HepG2 (cell line): ENCODE measurements at regions not wholly inside any gene's neighbourhood (a gene's known extent, or its start where the extent isn't known, plus 50 kb on each side); places are given as distances from the start of the nearest gene placed in this dataset.

Source experiments
- ATAC-seq: fragments of 200-7000 bp; cut with Tn5 transposase; 3 replicates; pipeline ENCODE4 v1.9.1; 2020; ENCODE audit warnings: mild to moderate bottlenecking, moderate library complexity
- BruUV-seq: library from RNA; stranded (reverse); fragments of 400-500 nt; replicated peaks from 2 replicates; lab custom pipeline; 2021; lab: Mats Ljungman, UMichigan
- CTCF ChIA-PET: fragments of 300-600 bp; formaldehyde crosslinking; extraction: SDS; loops from one replicate; lab custom pipeline; 2021; ENCODE audit warnings: low total read pairs, inconsistent platforms, low intra/inter-chr PET ratio; lab: Yijun Ruan, JAX
- POLR2A ChIA-PET: fragments of 350-600 bp; sonication (Branson Sonifier 250); formaldehyde crosslinking; loops from one replicate; lab custom pipeline; 2020; ENCODE audit warnings: antibody characterized with exemption, inconsistent platforms; lab: Yijun Ruan, JAX
- DNase-seq: peaks from one replicate; pipeline ENCODE4 v3.0.0-alpha.2; 2015; ENCODE audit warnings: low spot score
- FAIRE-seq: peaks from 3 replicates; lab custom pipeline; 2011; peaks lifted over from hg19 to GRCh38; lab: Jason Lieb, UNC
- H2AFZ ChIP-seq: one replicate; pipeline ENCODE4 v1.6.1; 2011; ENCODE audit warnings: low read length, inconsistent platforms
- H3K27ac ChIP-seq: fragments of 300-600 bp; 3 replicates; pipeline ENCODE4 v1.8.0; 2011; ENCODE audit warnings: mixed run types, mild to moderate bottlenecking, mixed read lengths, low read length, inconsistent platforms; ENCODE audit not compliant: insufficient read depth; ENCODE audit errors: extremely low read length
- H3K27me3 ChIP-seq, 2 experiments: fragments of 200-600 bp in 1 of 2; 2 replicates in 1 of 2; 3 replicates in 1 of 2; pipeline versions ENCODE4 v1.6.0 to v1.8.0; 2011; ENCODE audit warnings: low read length in 2 of 2, mild to moderate bottlenecking in 2 of 2, moderate library complexity in 2 of 2, inconsistent platforms in 1 of 2; ENCODE audit not compliant: insufficient read depth in 2 of 2, control insufficient read depth in 1 of 2
- H3K36me3 ChIP-seq, 2 experiments: fragments of 200-600 bp in 1 of 2; replicated peaks in 1 of 2; 2 replicates in 1 of 2; 3 replicates in 1 of 2; pipeline versions ENCODE4 v1.5.1 to v1.8.0; 2011; ENCODE audit warnings: low read length in 2 of 2, inconsistent platforms in 1 of 2; ENCODE audit not compliant: insufficient read depth in 2 of 2, control insufficient read depth in 1 of 2
- H3K4me1 ChIP-seq: 2 replicates; pipeline ENCODE4 v1.5.1; 2012; ENCODE audit warnings: low read length, inconsistent platforms; ENCODE audit not compliant: insufficient read depth
- H3K4me2 ChIP-seq: 2 replicates; pipeline ENCODE4 v1.6.0; 2011; ENCODE audit warnings: low read depth, low read length, inconsistent platforms
- H3K4me3 ChIP-seq, 3 experiments: fragments of 200-600 bp in 1 of 3; sonication (generic), shearing (Covaris generic) in 1 of 3; replicated peaks in 1 of 3; 2 replicates each; pipeline ENCODE4 v1.5.1; 2011 to 2016; ENCODE audit warnings: low read length in 3 of 3, inconsistent platforms in 2 of 3, low read depth in 2 of 3, mild to moderate bottlenecking in 2 of 3, control low read depth in 1 of 3, mixed read lengths in 1 of 3; ENCODE audit not compliant: insufficient read depth in 1 of 3
- H3K79me2 ChIP-seq: one replicate; pipeline ENCODE4 v1.6.1; 2011; ENCODE audit warnings: low read length, inconsistent platforms; ENCODE audit not compliant: insufficient read depth
- H3K9ac ChIP-seq: 2 replicates; pipeline ENCODE4 v1.6.0; 2011; ENCODE audit warnings: mild to moderate bottlenecking, low read depth, low read length, inconsistent platforms; ENCODE audit not compliant: insufficient read depth
- H3K9me3 ChIP-seq: 2 replicates; pipeline ENCODE4 v1.5.1; 2012; ENCODE audit warnings: mild to moderate bottlenecking, low read length
- H4K20me1 ChIP-seq: 2 replicates; pipeline ENCODE4 v1.6.0; 2011; ENCODE audit warnings: inconsistent platforms, mild to moderate bottlenecking, low read length, moderate library complexity; ENCODE audit not compliant: insufficient read depth
- CHD2 ChIP-seq: IDR thresholded peaks from 2 replicates; pipeline ENCODE4 v1.6.1; 2011; ENCODE audit warnings: low read depth, low read length, improper control_type of control experiment
- HNRNPUL1 ChIP-seq: fragments of 200-400 bp; formaldehyde crosslinking; IDR thresholded peaks from 2 replicates; pipeline ENCODE4 v1.6.1; 2017; ENCODE audit warnings: low read depth, mild to moderate bottlenecking, low read length, moderate library complexity
- KDM5A ChIP-seq: fragments of 200-600 bp; sonication (generic); IDR thresholded peaks from 2 replicates; pipeline ENCODE4 v1.7.0; 2018; ENCODE audit warnings: antibody characterized with exemption, mild to moderate bottlenecking, low read length, borderline replicate concordance
- NBN ChIP-seq: fragments of 450-650 bp; conservative IDR thresholded peaks from 2 replicates; pipeline ENCODE4 v1.6.1; 2017
- PAX8 ChIP-seq: sonication (generic); formaldehyde crosslinking; IDR thresholded peaks from 2 replicates; pipeline ENCODE4 v1.8.0; 2022; ENCODE audit warnings: mild to moderate bottlenecking, missing genetic modification reagents, borderline replicate concordance
- SMAD3 ChIP-seq: sonication (generic); formaldehyde crosslinking; IDR thresholded peaks from 2 replicates; pipeline ENCODE4 v1.4.0; 2020; ENCODE audit warnings: missing genetic modification reagents
- TAF15 ChIP-seq: fragments of 200-400 bp; formaldehyde crosslinking; IDR thresholded peaks from one replicate; pipeline ENCODE4 v1.6.1; 2018; ENCODE audit warnings: mild to moderate bottlenecking, low read depth, low read length; ENCODE audit not compliant: poor library complexity, severe bottlenecking
- TFAP4 ChIP-seq: sonication (generic); IDR thresholded peaks from 2 replicates; pipeline ENCODE4 v1.6.1; 2016; ENCODE audit warnings: low read depth, borderline replicate concordance
- TMF1 ChIP-seq: sonication (generic); formaldehyde crosslinking; IDR thresholded peaks from 2 replicates; pipeline ENCODE4 v1.8.1; 2022; ENCODE audit warnings: low read depth, missing genetic modification reagents
- USF2 ChIP-seq, 2 experiments: sonication (generic) in 1 of 2; formaldehyde crosslinking in 1 of 2; IDR thresholded peaks; 2 replicates each; pipeline versions ENCODE4 v1.5.1 to v1.6.1; 2011 to 2020; ENCODE audit warnings: borderline replicate concordance in 1 of 2, low read depth in 1 of 2, low read length in 1 of 2, mild to moderate bottlenecking in 1 of 2, missing genetic modification reagents in 1 of 2, moderate library complexity in 1 of 2
- ZBTB10 ChIP-seq: sonication (generic); formaldehyde crosslinking; IDR thresholded peaks from 2 replicates; pipeline ENCODE4 v1.4.0; 2020; ENCODE audit warnings: missing genetic modification reagents, borderline replicate concordance
- ZFY ChIP-seq: sonication (generic); formaldehyde crosslinking; IDR thresholded peaks from 2 replicates; pipeline ENCODE4 v1.4.0; 2020; ENCODE audit warnings: missing genetic modification reagents
- ZNF44 ChIP-seq: sonication (generic); formaldehyde crosslinking; IDR thresholded peaks from 2 replicates; pipeline ENCODE4 v1.5.1; 2020; ENCODE audit warnings: mild to moderate bottlenecking, missing genetic modification reagents
- ZNF446 ChIP-seq: sonication (generic); formaldehyde crosslinking; IDR thresholded peaks from 2 replicates; pipeline ENCODE4 v1.5.0; 2020; ENCODE audit warnings: mild to moderate bottlenecking, missing genetic modification reagents
- ZNF496 ChIP-seq: sonication (generic); formaldehyde crosslinking; IDR thresholded peaks from 2 replicates; pipeline ENCODE4 v1.8.1; 2023; ENCODE audit warnings: mild to moderate bottlenecking, moderate library complexity, missing genetic modification reagents; ENCODE audit not compliant: insufficient replicate concordance
- ZNF761 ChIP-seq: sonication (generic); formaldehyde crosslinking; conservative IDR thresholded peaks from 2 replicates; pipeline ENCODE4 v1.4.0; 2020; ENCODE audit warnings: mild to moderate bottlenecking, missing genetic modification reagents
- ZUFSP ChIP-seq: sonication (generic); formaldehyde crosslinking; IDR thresholded peaks from 2 replicates; pipeline ENCODE4 v1.9.0; 2021; ENCODE audit warnings: missing genetic modification reagents, mild to moderate bottlenecking, borderline replicate concordance
- WGBS: methylation state at CpG from one replicate; pipeline ENCODE4 v1.1.6; 2017; ENCODE audit warnings: low lambda C conversion rate; 5-methylcytosine and 5-hydroxymethylcytosine counted together
- in situ Hi-C: cut with HindIII; loops from 2 replicates; pipeline ENCODE4 v1.10.0; 2017; ENCODE audit warnings: low pct_unique_long_range_greater_than_20kb; ENCODE audit not compliant: extremely low pct_ligation_motif_present
- intact Hi-C: fragments of 100-400 bp; cut with micrococcal nuclease; formaldehyde crosslinking; loops from one replicate; pipeline ENCODE4 v1.10.0; 2022; ENCODE audit not compliant: unreplicated experiment

- TF ChIP-seq KDM5A (no peak), TAF15 (no peak), HNRNPUL1 (no peak), ZNF446 (CRISPR knock-in tag) (no peak), PAX8 (CRISPR knock-in tag) (no peak)
Measured at GRCh38 chrX:81866873-81867272, 665.0 kb downstream of the SH3BGRL start (continued).

GRCh38 chrX:81868979-81869378 is 667.1 kb downstream of the SH3BGRL start:
- ChIA-PET CTCF (no interaction called here), POLR2A (no interaction called here)
- H3K27me3 ChIP-seq = no peaks in the 10 kb centered on the region
- H3K9me3 ChIP-seq = peaks cover 75% of the 10 kb centered on the region
- H3K4me2 ChIP-seq = no peak overlapping the region
- H3K4me3 ChIP-seq = no peak overlapping the region
- H3K4me1 ChIP-seq = no peaks in the 10 kb centered on the region
- no peak overlapping the region for H3K27ac ChIP-seq
- intact Hi-C loops = no loop called here
- H3K36me3 ChIP-seq = no peaks in the 10 kb centered on the region
- no TSS peak for BruUV-seq
- no peak overlapping the region for H3K9ac ChIP-seq
- no CpG with 5 or more reads among the region's 5 CpGs for WGBS
- H4K20me1 ChIP-seq = no peaks in the 10 kb centered on the region
- FAIRE-seq (no peak), DNase-seq (no peak), ATAC-seq (no peak)
- no peak overlapping the region for H2AFZ ChIP-seq
- H3K79me2 ChIP-seq = no peaks in the 10 kb centered on the region
- in situ Hi-C loops = no loop called here
- TF ChIP-seq CHD2 (no peak), NBN (no peak), ZFY (CRISPR knock-in tag) (no peak), ZUFSP (no peak), ZBTB10 (CRISPR knock-in tag) (no peak), ZNF44 (CRISPR knock-in tag) (no peak), ZNF496 (CRISPR knock-in tag) (no peak), SMAD3 (CRISPR knock-in tag) (no peak), TFAP4 (no peak), ZNF761 (CRISPR knock-in tag) (no peak), USF2 (IDR thresholded peaks at IDR 0.05; ENCODE audit: low read depth, low read length) (no peak), USF2 (CRISPR knock-in tag; IDR thresholded peaks at IDR 0.05; ENCODE audit: borderline replicate concordance) (no peak), TMF1 (CRISPR knock-in tag) (no peak)
